ENCODE measurements at regions not wholly inside any gene's neighbourhood (a gene's known extent, or its start where the extent isn't known, plus 50 kb on each side); places are given as distances from the start of the nearest gene placed in this dataset.
"Not testable (repeated sequence)": the region's sequence is repeated elsewhere in the genome, so short reads cannot be mapped to it uniquely, and the experiment has no call there.

GRCh38 chr9:66082811-66083210, 345.9 kb downstream of the FOXD4L4 start:
- H3K27me3 ChIP-seq (ENCODE audit: insufficient read depth, low read length); ATAC-seq; H3K36me3 ChIP-seq (ENCODE audit: control insufficient read depth in 1 of 2, insufficient read depth in 2 of 2, low read length in 2 of 2); H3K9me2 ChIP-seq (ENCODE audit: insufficient read depth); H3K9ac ChIP-seq (ENCODE audit: low read length); H3K79me2 ChIP-seq (ENCODE audit: insufficient read depth, low read length); H3K4me1 ChIP-seq (ENCODE audit: control insufficient read depth in 1 of 2, insufficient read depth in 2 of 2, low read length in 2 of 2); intact Hi-C loops (cut with micrococcal nuclease); POLR2A ChIA-PET; H3K4me2 ChIP-seq (ENCODE audit: low read length); RAD21 ChIA-PET (ENCODE audit: low non-redundant PET in 1 of 2, low total read pairs in 2 of 2, uncharacterized antibody in 2 of 2, unreplicated experiment in 2 of 2); DNase-seq (ENCODE audit: low read depth, low spot score); H3K4me3 ChIP-seq (replicated peaks in 1 of 2; ENCODE audit: low read depth in 1 of 2, low read length in 2 of 2); H2AFZ ChIP-seq (ENCODE audit: low read depth, low read length, poor library complexity, severe bottlenecking); H3K9me3 ChIP-seq (ENCODE audit: control insufficient read depth in 1 of 2, insufficient read depth in 1 of 2, low read depth in 1 of 2, low read length in 2 of 2); H4K20me1 ChIP-seq (ENCODE audit: insufficient read depth); BruUV-seq (replicated peaks); H3K27ac ChIP-seq (ENCODE audit: low read depth, low read length); CTCF ChIA-PET: not testable (repeated sequence)
